ENCODE measurements at regions not wholly inside any gene's neighbourhood (a gene's known extent, or its start where the extent isn't known, plus 50 kb on each side); places are given as distances from the start of the nearest gene placed in this dataset.

DNA sequence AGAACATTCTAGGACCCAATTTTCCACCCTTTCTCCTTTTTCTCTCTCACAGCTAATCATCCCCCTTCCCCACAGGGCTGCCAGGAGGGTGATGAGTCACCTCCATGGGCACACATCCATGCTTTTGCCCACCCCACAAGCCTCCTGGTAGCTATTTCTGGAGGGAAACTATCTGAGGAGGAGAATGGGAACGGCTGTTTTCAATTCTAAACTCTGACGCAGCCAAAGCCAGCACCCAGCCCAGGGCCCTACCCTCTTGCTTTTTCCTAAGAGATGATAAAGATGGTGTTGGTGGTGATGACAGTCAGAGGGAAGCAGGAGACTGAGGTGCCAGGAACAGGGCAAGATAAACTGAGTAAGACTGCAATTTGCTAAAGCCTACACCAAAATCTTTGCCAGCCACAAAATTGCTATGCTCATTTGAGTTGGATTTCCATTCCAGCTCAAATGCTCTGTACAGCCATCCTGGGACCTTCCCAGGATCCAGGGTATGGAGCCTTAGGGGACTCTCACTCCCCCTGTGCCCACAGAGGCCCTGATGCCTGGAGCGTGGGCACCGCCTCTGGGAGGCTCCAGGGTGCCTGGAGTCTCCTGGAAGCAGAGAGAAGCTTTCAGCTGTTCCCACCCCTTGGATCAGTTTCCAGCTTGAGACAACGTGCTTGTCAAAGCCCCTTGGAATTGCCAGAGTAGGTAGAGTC is 62.0 kb upstream of the FZD7 start:
- TF ChIP-seq, protein P1, sequence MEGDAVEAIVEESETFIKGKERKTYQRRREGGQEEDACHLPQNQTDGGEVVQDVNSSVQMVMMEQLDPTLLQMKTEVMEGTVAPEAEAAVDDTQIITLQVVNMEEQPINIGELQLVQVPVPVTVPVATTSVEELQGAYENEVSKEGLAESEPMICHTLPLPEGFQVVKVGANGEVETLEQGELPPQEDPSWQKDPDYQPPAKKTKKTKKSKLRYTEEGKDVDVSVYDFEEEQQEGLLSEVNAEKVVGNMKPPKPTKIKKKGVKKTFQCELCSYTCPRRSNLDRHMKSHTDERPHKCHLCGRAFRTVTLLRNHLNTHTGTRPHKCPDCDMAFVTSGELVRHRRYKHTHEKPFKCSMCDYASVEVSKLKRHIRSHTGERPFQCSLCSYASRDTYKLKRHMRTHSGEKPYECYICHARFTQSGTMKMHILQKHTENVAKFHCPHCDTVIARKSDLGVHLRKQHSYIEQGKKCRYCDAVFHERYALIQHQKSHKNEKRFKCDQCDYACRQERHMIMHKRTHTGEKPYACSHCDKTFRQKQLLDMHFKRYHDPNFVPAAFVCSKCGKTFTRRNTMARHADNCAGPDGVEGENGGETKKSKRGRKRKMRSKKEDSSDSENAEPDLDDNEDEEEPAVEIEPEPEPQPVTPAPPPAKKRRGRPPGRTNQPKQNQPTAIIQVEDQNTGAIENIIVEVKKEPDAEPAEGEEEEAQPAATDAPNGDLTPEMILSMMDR (optimal IDR thresholded peaks at IDR 0.05 in 1 of 3, IDR thresholded peaks at IDR 0.05 in 1 of 3, conservative IDR thresholded peaks at IDR 0.05 in 1 of 3; ENCODE audit: extremely low read depth in 1 of 3, insufficient read depth in 2 of 3, low read length in 3 of 3): no peak
- no peak for TF ChIP-seq EZH2 (IDR thresholded peaks at IDR 0.05; ENCODE audit: low read length)
